Neutrophil (primary cell): ENCODE measurements at regions not wholly inside any gene's neighbourhood (a gene's known extent, or its start where the extent isn't known, plus 50 kb on each side); places are given as distances from the start of the nearest gene placed in this dataset.

Source experiments
- H3K27ac ChIP-seq: fragments of 200-600 bp; sonication (generic); 2 replicates; pipeline ENCODE4 v1.5.1; 2016; ENCODE audit warnings: mild to moderate bottlenecking, moderate library complexity
- H3K27me3 ChIP-seq: fragments of 200-600 bp; sonication (generic); 2 replicates; pipeline ENCODE4 v1.6.0; 2016; ENCODE audit warnings: mild to moderate bottlenecking
- H3K36me3 ChIP-seq: fragments of 200-600 bp; sonication (generic); 2 replicates; pipeline ENCODE4 v1.5.1; 2017
- H3K4me1 ChIP-seq, 2 experiments: fragments of 200-600 bp in 1 of 2; sonication (generic) in 1 of 2; 1 replicate in 1 of 2; 2 replicates in 1 of 2; pipeline versions ENCODE4 v1.5.1 to v1.6.1; 2013 to 2016; ENCODE audit warnings: low read depth in 1 of 2, low read length in 1 of 2, mild to moderate bottlenecking in 1 of 2, moderate library complexity in 1 of 2; ENCODE audit not compliant: control insufficient read depth in 1 of 2, insufficient read depth in 1 of 2
- H3K4me3 ChIP-seq, 2 experiments: fragments of 200-600 bp in 1 of 2; sonication (generic) in 1 of 2; 1 replicate in 1 of 2; 2 replicates in 1 of 2; pipeline ENCODE4 v1.5.1; 2013 to 2016; ENCODE audit warnings: low read depth in 1 of 2, low read length in 1 of 2, mild to moderate bottlenecking in 1 of 2, moderate library complexity in 1 of 2
- H3K9me3 ChIP-seq: fragments of 200-600 bp; sonication (generic); 2 replicates; pipeline ENCODE4 v1.5.1; 2016
- CTCF ChIP-seq: fragments of 200-600 bp; sonication (generic); IDR thresholded peaks from 2 replicates; pipeline ENCODE4 v1.5.1; 2016; ENCODE audit warnings: antibody characterized with exemption

GRCh38 chr20:20967564-20968184 is 138.5 kb downstream of the LINC00237 start:
- Histone ChIP-seq H3K36me3 (no peaks in the 10 kb centered on the region), H3K27ac (no peak overlapping the region), H3K4me1 (no peaks in the 10 kb centered on the region), H3K27me3 (peaks cover 67% of the 10 kb centered on the region), H3K9me3 (no peaks in the 10 kb centered on the region), H3K4me3 (no peak overlapping the region)
- TF ChIP-seq CTCF = no peak

GRCh38 chr20:20966171-20966570 is 140.0 kb downstream of the LINC00237 start:
- Histone ChIP-seq H3K4me3 (no peak overlapping the region), H3K36me3 (no peaks in the 10 kb centered on the region), H3K27me3 (peaks cover 74% of the 10 kb centered on the region), H3K27ac (no peak overlapping the region), H3K4me1 (no peaks in the 10 kb centered on the region), H3K9me3 (no peaks in the 10 kb centered on the region)
- TF ChIP-seq CTCF = no peak

GRCh38 chr20:20959031-20959755 is 147.0 kb downstream of the LINC00237 start:
- Histone ChIP-seq H3K4me1 (no peaks in the 10 kb centered on the region), H3K4me3 (no peak overlapping the region), H3K9me3 (no peaks in the 10 kb centered on the region), H3K27me3 (peaks cover 63% of the 10 kb centered on the region), H3K27ac (no peak overlapping the region), H3K36me3 (no peaks in the 10 kb centered on the region)
- TF ChIP-seq CTCF = no peak

GRCh38 chr20:20956513-20956931 is 149.6 kb downstream of the LINC00237 start:
- no peaks in the 10 kb centered on the region for H3K9me3 ChIP-seq
- no peaks in the 10 kb centered on the region for H3K36me3 ChIP-seq
- no peak for TF ChIP-seq CTCF
- H3K27me3 ChIP-seq = peaks cover 68% of the 10 kb centered on the region
- H3K27ac ChIP-seq = no peak overlapping the region
- H3K4me3 ChIP-seq = no peak overlapping the region
- H3K4me1 ChIP-seq = no peaks in the 10 kb centered on the region

GRCh38 chr20:20955892-20956291 is 150.3 kb downstream of the LINC00237 start:
- H3K9me3 ChIP-seq = no peaks in the 10 kb centered on the region
- H3K4me1 ChIP-seq = no peaks in the 10 kb centered on the region
- TF ChIP-seq CTCF = no peak
- H3K4me3 ChIP-seq = no peak overlapping the region
- H3K27me3 ChIP-seq = peaks cover 63% of the 10 kb centered on the region
- H3K27ac ChIP-seq = no peak overlapping the region
- no peaks in the 10 kb centered on the region for H3K36me3 ChIP-seq
